Panc1 (cell line): ENCODE measurements at regions not wholly inside any gene's neighbourhood (a gene's known extent, or its start where the extent isn't known, plus 50 kb on each side); places are given as distances from the start of the nearest gene placed in this dataset.

Experiments
- ATAC-seq: fragments of 200-7000 bp; cut with Tn5 transposase; 2 replicates; pipeline ENCODE4 v1.9.1; 2020; ENCODE audit warnings: mild to moderate bottlenecking, moderate library complexity
- BruUV-seq: library from RNA; stranded (reverse); fragments of 400-500 nt; replicated peaks from 2 replicates; lab custom pipeline; 2021; lab: Mats Ljungman, UMichigan
- CTCF ChIA-PET: fragments of 300-600 bp; sonication (Branson Sonifier 250); formaldehyde crosslinking; loops from one replicate; lab custom pipeline; 2022; ENCODE audit warnings: antibody characterized with exemption; lab: Charles Lee
- POLR2A ChIA-PET: fragments of 300-600 bp; sonication (Branson Sonifier 250); formaldehyde crosslinking; loops from one replicate; lab custom pipeline; 2022; ENCODE audit warnings: antibody characterized with exemption; lab: Charles Lee
- DNase-seq: peaks from one replicate; pipeline ENCODE4 v3.0.0-alpha.2; 2010; ENCODE audit warnings: low read depth, low spot score
- H3K27ac ChIP-seq: 2 replicates; pipeline ENCODE4 v1.5.1; 2011; ENCODE audit warnings: mild to moderate bottlenecking, low read length, inconsistent platforms
- H3K27me3 ChIP-seq: fragments of 200-500 bp; sonication (Bioruptor generic); 2 replicates; pipeline ENCODE4 v1.6.0; 2014; ENCODE audit warnings: low read length, inconsistent platforms; ENCODE audit not compliant: control insufficient read depth, insufficient read depth
- H3K36me3 ChIP-seq: fragments of 200-500 bp; sonication (Bioruptor generic); 2 replicates; pipeline ENCODE4 v1.5.1; 2014; ENCODE audit warnings: inconsistent platforms, mild to moderate bottlenecking, low read length, moderate library complexity; ENCODE audit not compliant: control insufficient read depth, insufficient read depth
- H3K4me1 ChIP-seq: 2 replicates; pipeline ENCODE4 v1.5.1; 2011; ENCODE audit warnings: inconsistent platforms, mild to moderate bottlenecking, low read length, moderate library complexity; ENCODE audit not compliant: control insufficient read depth, insufficient read depth
- H3K4me3 ChIP-seq, 2 experiments: 2 replicates each; pipeline ENCODE4 v1.5.1; 2011 to 2012; ENCODE audit warnings: low read depth in 2 of 2, low read length in 2 of 2, mild to moderate bottlenecking in 2 of 2, inconsistent platforms in 1 of 2, moderate library complexity in 1 of 2
- H3K9me3 ChIP-seq: fragments of 200-500 bp; sonication (Bioruptor generic); 2 replicates; pipeline ENCODE4 v1.5.1; 2014; ENCODE audit warnings: low read depth, mild to moderate bottlenecking, inconsistent platforms, low read length, moderate library complexity; ENCODE audit not compliant: control insufficient read depth, insufficient read depth
- POLR2AphosphoS5 ChIP-seq: IDR thresholded peaks from 2 replicates; pipeline ENCODE4 v1.6.1; 2012; ENCODE audit warnings: mild to moderate bottlenecking, low read depth, low read length, moderate library complexity
- SIN3A ChIP-seq: IDR thresholded peaks from 2 replicates; pipeline ENCODE4 v1.6.1; 2012; ENCODE audit warnings: low read depth, mild to moderate bottlenecking, low read length, moderate library complexity, borderline replicate concordance; ENCODE audit not compliant: insufficient read depth
- TCF7L2 ChIP-seq: IDR thresholded peaks from 2 replicates; pipeline ENCODE4 v1.6.1; 2011; ENCODE audit warnings: mild to moderate bottlenecking, low read depth, low read length, inconsistent platforms
- in situ Hi-C: cut with HindIII; loops from 2 replicates; pipeline ENCODE4 v1.10.0; 2016; ENCODE audit warnings: low sequenced_read_pairs, low pct_unique_long_range_greater_than_20kb
- intact Hi-C: fragments of 100-400 bp; cut with micrococcal nuclease; formaldehyde crosslinking; loops from one replicate; pipeline ENCODE4 v1.10.0; 2022; ENCODE audit not compliant: unreplicated experiment
- TF ChIP-seq, protein P1 (sequence below): fragments of 450-650 bp; IDR thresholded peaks from 2 replicates; pipeline ENCODE4 v1.5.1; 2017; ENCODE audit warnings: mild to moderate bottlenecking
- TF ChIP-seq, protein P2 (sequence below), 2 experiments: IDR thresholded peaks; 2 replicates each; pipeline ENCODE4 v1.6.1; 2011 to 2012; ENCODE audit warnings: low read depth in 2 of 2, control low read depth in 1 of 2, low read length in 1 of 2, mild to moderate bottlenecking in 1 of 2, moderate library complexity in 1 of 2; ENCODE audit not compliant: insufficient read depth in 1 of 2

DNA sequence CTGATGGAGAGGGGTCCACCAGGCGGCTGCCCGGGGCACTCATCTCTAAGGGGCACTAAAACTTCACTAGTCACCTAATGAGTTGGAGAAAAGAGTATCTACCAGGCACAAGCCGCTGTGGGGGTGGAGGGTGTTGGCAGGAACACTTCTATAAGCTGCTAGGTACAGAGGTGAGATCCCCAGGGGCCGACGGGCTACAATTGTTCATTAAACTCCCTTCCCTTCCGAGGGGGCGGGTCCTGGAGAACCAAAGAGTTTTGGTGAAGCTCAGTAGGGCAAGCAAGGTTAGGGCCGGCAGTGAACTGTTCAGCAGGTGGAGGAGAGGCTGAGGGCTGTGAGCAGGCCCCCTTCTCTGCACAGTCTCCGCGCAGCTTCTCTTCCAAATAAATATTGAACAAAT, 78.7 kb upstream of the ARAP3 start:
- intact Hi-C loops, result no loop called here
- in situ Hi-C loops, result no loop called here
- H3K27me3 ChIP-seq, result peaks cover 2% of the 10 kb centered on the region; the same call in 1 of the 2 replicates
- H3K9me3 ChIP-seq, result no peaks in the 10 kb centered on the region
- H3K4me1 ChIP-seq, result no peaks in the 10 kb centered on the region; the same call in 1 of the 2 replicates
- DNase-seq (no peak), ATAC-seq (no peak)
- POLR2A ChIA-PET, result no interaction called here
- H3K27ac ChIP-seq, result no peak overlapping the region
- no peak overlapping the region for H3K4me3 ChIP-seq
- no TSS peak for BruUV-seq
- TF ChIP-seq, protein P1, sequence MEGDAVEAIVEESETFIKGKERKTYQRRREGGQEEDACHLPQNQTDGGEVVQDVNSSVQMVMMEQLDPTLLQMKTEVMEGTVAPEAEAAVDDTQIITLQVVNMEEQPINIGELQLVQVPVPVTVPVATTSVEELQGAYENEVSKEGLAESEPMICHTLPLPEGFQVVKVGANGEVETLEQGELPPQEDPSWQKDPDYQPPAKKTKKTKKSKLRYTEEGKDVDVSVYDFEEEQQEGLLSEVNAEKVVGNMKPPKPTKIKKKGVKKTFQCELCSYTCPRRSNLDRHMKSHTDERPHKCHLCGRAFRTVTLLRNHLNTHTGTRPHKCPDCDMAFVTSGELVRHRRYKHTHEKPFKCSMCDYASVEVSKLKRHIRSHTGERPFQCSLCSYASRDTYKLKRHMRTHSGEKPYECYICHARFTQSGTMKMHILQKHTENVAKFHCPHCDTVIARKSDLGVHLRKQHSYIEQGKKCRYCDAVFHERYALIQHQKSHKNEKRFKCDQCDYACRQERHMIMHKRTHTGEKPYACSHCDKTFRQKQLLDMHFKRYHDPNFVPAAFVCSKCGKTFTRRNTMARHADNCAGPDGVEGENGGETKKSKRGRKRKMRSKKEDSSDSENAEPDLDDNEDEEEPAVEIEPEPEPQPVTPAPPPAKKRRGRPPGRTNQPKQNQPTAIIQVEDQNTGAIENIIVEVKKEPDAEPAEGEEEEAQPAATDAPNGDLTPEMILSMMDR, result no peak
- TF ChIP-seq, protein P2, sequence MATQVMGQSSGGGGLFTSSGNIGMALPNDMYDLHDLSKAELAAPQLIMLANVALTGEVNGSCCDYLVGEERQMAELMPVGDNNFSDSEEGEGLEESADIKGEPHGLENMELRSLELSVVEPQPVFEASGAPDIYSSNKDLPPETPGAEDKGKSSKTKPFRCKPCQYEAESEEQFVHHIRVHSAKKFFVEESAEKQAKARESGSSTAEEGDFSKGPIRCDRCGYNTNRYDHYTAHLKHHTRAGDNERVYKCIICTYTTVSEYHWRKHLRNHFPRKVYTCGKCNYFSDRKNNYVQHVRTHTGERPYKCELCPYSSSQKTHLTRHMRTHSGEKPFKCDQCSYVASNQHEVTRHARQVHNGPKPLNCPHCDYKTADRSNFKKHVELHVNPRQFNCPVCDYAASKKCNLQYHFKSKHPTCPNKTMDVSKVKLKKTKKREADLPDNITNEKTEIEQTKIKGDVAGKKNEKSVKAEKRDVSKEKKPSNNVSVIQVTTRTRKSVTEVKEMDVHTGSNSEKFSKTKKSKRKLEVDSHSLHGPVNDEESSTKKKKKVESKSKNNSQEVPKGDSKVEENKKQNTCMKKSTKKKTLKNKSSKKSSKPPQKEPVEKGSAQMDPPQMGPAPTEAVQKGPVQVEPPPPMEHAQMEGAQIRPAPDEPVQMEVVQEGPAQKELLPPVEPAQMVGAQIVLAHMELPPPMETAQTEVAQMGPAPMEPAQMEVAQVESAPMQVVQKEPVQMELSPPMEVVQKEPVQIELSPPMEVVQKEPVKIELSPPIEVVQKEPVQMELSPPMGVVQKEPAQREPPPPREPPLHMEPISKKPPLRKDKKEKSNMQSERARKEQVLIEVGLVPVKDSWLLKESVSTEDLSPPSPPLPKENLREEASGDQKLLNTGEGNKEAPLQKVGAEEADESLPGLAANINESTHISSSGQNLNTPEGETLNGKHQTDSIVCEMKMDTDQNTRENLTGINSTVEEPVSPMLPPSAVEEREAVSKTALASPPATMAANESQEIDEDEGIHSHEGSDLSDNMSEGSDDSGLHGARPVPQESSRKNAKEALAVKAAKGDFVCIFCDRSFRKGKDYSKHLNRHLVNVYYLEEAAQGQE (IDR thresholded peaks at IDR 0.05; ENCODE audit: insufficient read depth in 1 of 2, low read depth in 2 of 2, low read length in 1 of 2), result no peak
- no peak for TF ChIP-seq POLR2AphosphoS5
- TF ChIP-seq TCF7L2, result no peak
- no peak for TF ChIP-seq SIN3A
- H3K36me3 ChIP-seq, result no peaks in the 10 kb centered on the region
- CTCF ChIA-PET, result no interaction called here

DNA sequence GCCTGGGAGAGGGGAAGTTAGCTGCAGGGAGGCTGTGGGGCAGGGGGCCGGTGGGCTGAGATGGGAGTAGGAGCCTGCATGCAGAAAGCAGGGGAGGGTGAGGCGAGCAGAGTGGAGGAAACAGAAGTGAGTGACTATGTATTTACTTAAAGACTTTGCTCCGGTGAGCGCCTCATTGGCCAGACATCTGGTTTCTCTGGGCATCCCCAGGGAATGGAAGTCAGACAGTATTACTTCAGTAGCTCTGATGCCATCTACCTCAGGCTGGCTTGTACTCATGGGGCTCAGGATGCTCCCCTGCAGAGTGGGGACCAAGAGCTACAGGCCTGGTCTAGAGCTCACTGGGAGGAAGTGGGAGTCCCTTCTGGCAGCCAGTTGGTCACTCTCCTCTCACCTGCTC, 78.2 kb upstream of the ARAP3 start:
- TF ChIP-seq, protein P1, result no peak
- TF ChIP-seq, protein P2 (IDR thresholded peaks at IDR 0.05; ENCODE audit: insufficient read depth in 1 of 2, low read depth in 2 of 2, low read length in 1 of 2), result no peak
- TF ChIP-seq POLR2AphosphoS5 (no peak), TCF7L2 (no peak), SIN3A (no peak)
- intact Hi-C loops (no loop called here), in situ Hi-C loops (no loop called here)
- ATAC-seq (no peak), DNase-seq (no peak)
- Histone ChIP-seq H3K36me3 (no peaks in the 10 kb centered on the region), H3K27me3 (peaks cover 2% of the 10 kb centered on the region; the same call in 1 of the 2 replicates), H3K9me3 (no peaks in the 10 kb centered on the region), H3K27ac (no peak overlapping the region), H3K4me3 (no peak overlapping the region), H3K4me1 (no peaks in the 10 kb centered on the region; the same call in 1 of the 2 replicates)
- ChIA-PET CTCF (no interaction called here), POLR2A (no interaction called here)
- BruUV-seq, result no TSS peak
